ENCODE measurements at regions not wholly inside any gene's neighbourhood (a gene's known extent, or its start where the extent isn't known, plus 50 kb on each side); places are given as distances from the start of the nearest gene placed in this dataset.

- TF ChIP-seq POLR2A (IDR thresholded peaks at IDR 0.05), result no peak
- TF ChIP-seq CTCF (IDR thresholded peaks at IDR 0.05), result no peak
Observed at GRCh38 chr2:57597940-57598339, 448.7 kb upstream of the VRK2 start.

Measured in ovary (tissue), 3 donors.